Uterus (tissue), 3 donors: ENCODE measurements at regions not wholly inside any gene's neighbourhood (a gene's known extent, or its start where the extent isn't known, plus 50 kb on each side); places are given as distances from the start of the nearest gene placed in this dataset.

Source experiments
- DNase-seq, 2 donors: peaks; one replicate each; pipeline ENCODE4 v3.0.0-alpha.2; 2019 to 2020
- H3K27ac ChIP-seq, 2 donors: fragments of 200-600 bp; sonication (generic); 1 replicate in 1 of 2; 2 replicates in 1 of 2; pipeline ENCODE4 v1.5.1; 2016 to 2018
- H3K27me3 ChIP-seq, 2 donors: fragments of 200-600 bp; sonication (generic); one replicate each; pipeline ENCODE4 v1.5.1; 2018 to 2019; ENCODE audit warnings: control low read depth in 1 of 2
- H3K36me3 ChIP-seq, 2 donors: fragments of 200-600 bp; sonication (generic); one replicate each; pipeline ENCODE4 v1.5.1; 2019; ENCODE audit warnings: control low read depth in 1 of 2
- H3K4me1 ChIP-seq, 2 donors: fragments of 200-600 bp; sonication (generic); one replicate each; pipeline ENCODE4 v1.5.1; 2018 to 2019; ENCODE audit warnings: control low read depth in 1 of 2
- H3K4me3 ChIP-seq, 2 donors: fragments of 200-600 bp; sonication (generic); 1 replicate in 1 of 2; 2 replicates in 1 of 2; pipeline ENCODE4 v1.5.1; 2018 to 2019; ENCODE audit warnings: mild to moderate bottlenecking in 1 of 2
- H3K9me3 ChIP-seq, 2 donors: fragments of 200-600 bp; sonication (generic); one replicate each; pipeline ENCODE4 v1.5.1; 2019; ENCODE audit warnings: control low read depth in 1 of 2
- POLR2A ChIP-seq, 2 donors: fragments of 450-650 bp; IDR thresholded peaks; one replicate each; pipeline ENCODE4 v1.6.1; 2016; ENCODE audit warnings: antibody characterized with exemption in 2 of 2, mild to moderate bottlenecking in 1 of 2, moderate library complexity in 1 of 2
- intact Hi-C: fragments of 100-400 bp; cut with DNase I; formaldehyde crosslinking; loops from one replicate; pipeline ENCODE4 v1.15.1; 2023; ENCODE audit warnings: low total_unique reads
- TF ChIP-seq, protein P1 (sequence below), 4 experiments: fragments of 200-600 bp in 2 of 4; fragments of 450-650 bp in 2 of 4; sonication (generic) in 2 of 4; IDR thresholded peaks; one replicate each; pipeline ENCODE4 v1.5.1; 2016 to 2019; ENCODE audit warnings: antibody characterized with exemption in 4 of 4, mild to moderate bottlenecking in 2 of 4, moderate library complexity in 1 of 4
- donor health status: DM: yes; HTN: yes; CAD: no.

- Histone ChIP-seq H3K27me3 (no peaks in the 10 kb centered on the region), H3K4me3 (no peak overlapping the region), H3K4me1 (no peaks in the 10 kb centered on the region), H3K27ac (no peak overlapping the region), H3K36me3 (no peaks in the 10 kb centered on the region), H3K9me3 (no peaks in the 10 kb centered on the region)
- TF ChIP-seq POLR2A (IDR thresholded peaks at IDR 0.05), result no peak
- TF ChIP-seq, protein P1, sequence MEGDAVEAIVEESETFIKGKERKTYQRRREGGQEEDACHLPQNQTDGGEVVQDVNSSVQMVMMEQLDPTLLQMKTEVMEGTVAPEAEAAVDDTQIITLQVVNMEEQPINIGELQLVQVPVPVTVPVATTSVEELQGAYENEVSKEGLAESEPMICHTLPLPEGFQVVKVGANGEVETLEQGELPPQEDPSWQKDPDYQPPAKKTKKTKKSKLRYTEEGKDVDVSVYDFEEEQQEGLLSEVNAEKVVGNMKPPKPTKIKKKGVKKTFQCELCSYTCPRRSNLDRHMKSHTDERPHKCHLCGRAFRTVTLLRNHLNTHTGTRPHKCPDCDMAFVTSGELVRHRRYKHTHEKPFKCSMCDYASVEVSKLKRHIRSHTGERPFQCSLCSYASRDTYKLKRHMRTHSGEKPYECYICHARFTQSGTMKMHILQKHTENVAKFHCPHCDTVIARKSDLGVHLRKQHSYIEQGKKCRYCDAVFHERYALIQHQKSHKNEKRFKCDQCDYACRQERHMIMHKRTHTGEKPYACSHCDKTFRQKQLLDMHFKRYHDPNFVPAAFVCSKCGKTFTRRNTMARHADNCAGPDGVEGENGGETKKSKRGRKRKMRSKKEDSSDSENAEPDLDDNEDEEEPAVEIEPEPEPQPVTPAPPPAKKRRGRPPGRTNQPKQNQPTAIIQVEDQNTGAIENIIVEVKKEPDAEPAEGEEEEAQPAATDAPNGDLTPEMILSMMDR (IDR thresholded peaks at IDR 0.05), result no peak
- DNase-seq, result no peak
- intact Hi-C loops, result no loop called here
Observed at GRCh38 chr10:42939685-42940366, 137.0 kb upstream of the RET start.

- no peaks in the 10 kb centered on the region for H3K27me3 ChIP-seq
- intact Hi-C loops, result no loop called here
- H3K4me1 ChIP-seq, result no peaks in the 10 kb centered on the region
Observed at GRCh38 chr10:42940487-42941294, 136.2 kb upstream of the RET start.

GRCh38 chr10:42941295-42941644, 135.6 kb upstream of the RET start:
- Histone ChIP-seq H3K27ac (no peak overlapping the region), H3K4me1 (no peaks in the 10 kb centered on the region), H3K4me3 (no peak overlapping the region), H3K36me3 (no peaks in the 10 kb centered on the region), H3K27me3 (no peaks in the 10 kb centered on the region), H3K9me3 (no peaks in the 10 kb centered on the region)
- DNase-seq, result no peak
- intact Hi-C loops, result no loop called here
- TF ChIP-seq, protein P1 (IDR thresholded peaks at IDR 0.05), result no peak
- TF ChIP-seq POLR2A (IDR thresholded peaks at IDR 0.05), result no peak

More at GRCh38 chr10:42940487-42941294, 136.2 kb upstream of the RET start:
- TF ChIP-seq, protein P1 (IDR thresholded peaks at IDR 0.05), result no peak
- TF ChIP-seq POLR2A (IDR thresholded peaks at IDR 0.05), result no peak
- DNase-seq, result no peak
- Histone ChIP-seq H3K4me3 (no peak overlapping the region), H3K27ac (no peak overlapping the region), H3K9me3 (no peaks in the 10 kb centered on the region), H3K36me3 (no peaks in the 10 kb centered on the region)

- H3K27ac ChIP-seq, result no peak overlapping the region
Observed at GRCh38 chr10:42941790-42942189, 135.1 kb upstream of the RET start.

More at GRCh38 chr10:42941790-42942189, 135.1 kb upstream of the RET start:
- no peaks in the 10 kb centered on the region for H3K9me3 ChIP-seq
- no peaks in the 10 kb centered on the region for H3K36me3 ChIP-seq
- intact Hi-C loops, result no loop called here
- no peak overlapping the region for H3K4me3 ChIP-seq
- no peak for TF ChIP-seq POLR2A (IDR thresholded peaks at IDR 0.05)
- TF ChIP-seq, protein P1 (IDR thresholded peaks at IDR 0.05), result no peak
- no peak for DNase-seq
- no peaks in the 10 kb centered on the region for H3K4me1 ChIP-seq
- H3K27me3 ChIP-seq, result no peaks in the 10 kb centered on the region
